Neural progenitor cell (in vitro differentiated cells): ENCODE measurements at regions not wholly inside any gene's neighbourhood (a gene's known extent, or its start where the extent isn't known, plus 50 kb on each side); places are given as distances from the start of the nearest gene placed in this dataset.

ENCODE experiments used
- DNase-seq: peaks from one replicate; pipeline ENCODE4 v3.0.0-alpha.2; 2016; ENCODE audit warnings: low spot score
- H2AFZ ChIP-seq: fragments of 200-600 bp; sonication (generic); replicated peaks from 2 replicates; pipeline ENCODE4 v1.6.1; 2016; ENCODE audit warnings: antibody characterized with exemption
- H3F3A ChIP-seq: fragments of 200-600 bp; sonication (generic); 2 replicates; pipeline ENCODE4 v1.6.1; 2016; ENCODE audit warnings: antibody characterized with exemption, low read depth
- H3K27ac ChIP-seq: fragments of 200-600 bp; sonication (generic); 2 replicates; pipeline ENCODE4 v1.5.1; 2016; ENCODE audit warnings: mild to moderate bottlenecking
- H3K27me3 ChIP-seq: fragments of 200-600 bp; sonication (generic); 2 replicates; pipeline ENCODE4 v1.6.1; 2016; ENCODE audit warnings: mild to moderate bottlenecking, moderate library complexity
- H3K36me3 ChIP-seq: fragments of 200-600 bp; sonication (generic); 2 replicates; pipeline ENCODE4 v1.5.1; 2016
- H3K4me1 ChIP-seq: fragments of 200-600 bp; sonication (generic); 2 replicates; pipeline ENCODE4 v1.6.1; 2016; ENCODE audit warnings: mixed run types
- H3K4me2 ChIP-seq: fragments of 200-600 bp; sonication (generic); 2 replicates; pipeline ENCODE4 v1.6.1; 2016
- H3K4me3 ChIP-seq: fragments of 200-600 bp; sonication (generic); 2 replicates; pipeline ENCODE4 v1.5.1; 2016
- H3K79me2 ChIP-seq: fragments of 200-600 bp; sonication (generic); 2 replicates; pipeline ENCODE4 v1.6.1; 2016; ENCODE audit warnings: low read depth
- H3K9ac ChIP-seq: fragments of 200-600 bp; sonication (generic); 2 replicates; pipeline ENCODE4 v1.6.1; 2016
- H3K9me3 ChIP-seq: fragments of 200-600 bp; sonication (generic); 2 replicates; pipeline ENCODE4 v1.5.1; 2016; ENCODE audit warnings: low read depth
- H4K20me1 ChIP-seq: fragments of 200-600 bp; sonication (generic); 2 replicates; pipeline ENCODE4 v1.6.1; 2016; ENCODE audit warnings: low read depth
- H3K27ac Mint-ChIP-seq: 3 replicates; pipeline ENCODE4 v1.8.0; 2021; ENCODE audit warnings: mixed read lengths
- H3K27me3 Mint-ChIP-seq: 2 replicates; pipeline ENCODE4 v1.8.0; 2022; ENCODE audit warnings: low read depth, mild to moderate bottlenecking, inconsistent platforms, moderate library complexity, mixed read lengths; ENCODE audit not compliant: insufficient read depth
- H3K36me3 Mint-ChIP-seq: 3 replicates; pipeline ENCODE4 v1.8.0; 2021; ENCODE audit warnings: mixed read lengths
- H3K4me1 Mint-ChIP-seq: 3 replicates; pipeline ENCODE4 v1.8.0; 2021; ENCODE audit warnings: mixed read lengths
- H3K4me3 Mint-ChIP-seq: 3 replicates; pipeline ENCODE4 v1.8.0; 2021; ENCODE audit warnings: mild to moderate bottlenecking, moderate library complexity, mixed read lengths
- H3K9me3 Mint-ChIP-seq: 3 replicates; pipeline ENCODE4 v1.8.0; 2020; ENCODE audit warnings: mixed read lengths
- EZH2 ChIP-seq: fragments of 200-600 bp; sonication (generic); IDR thresholded peaks from 2 replicates; pipeline ENCODE4 v1.6.1; 2017; ENCODE audit warnings: antibody characterized with exemption, mild to moderate bottlenecking, moderate library complexity
- EZH2phosphoT487 ChIP-seq: fragments of 200-600 bp; sonication (generic); IDR thresholded peaks from 2 replicates; pipeline ENCODE4 v1.6.1; 2017; ENCODE audit warnings: antibody characterized with exemption
- TF ChIP-seq, protein P1 (sequence below): fragments of 200-600 bp; sonication (generic); IDR thresholded peaks from 2 replicates; pipeline ENCODE4 v1.5.1; 2017; ENCODE audit warnings: antibody characterized with exemption, mild to moderate bottlenecking

DNA sequence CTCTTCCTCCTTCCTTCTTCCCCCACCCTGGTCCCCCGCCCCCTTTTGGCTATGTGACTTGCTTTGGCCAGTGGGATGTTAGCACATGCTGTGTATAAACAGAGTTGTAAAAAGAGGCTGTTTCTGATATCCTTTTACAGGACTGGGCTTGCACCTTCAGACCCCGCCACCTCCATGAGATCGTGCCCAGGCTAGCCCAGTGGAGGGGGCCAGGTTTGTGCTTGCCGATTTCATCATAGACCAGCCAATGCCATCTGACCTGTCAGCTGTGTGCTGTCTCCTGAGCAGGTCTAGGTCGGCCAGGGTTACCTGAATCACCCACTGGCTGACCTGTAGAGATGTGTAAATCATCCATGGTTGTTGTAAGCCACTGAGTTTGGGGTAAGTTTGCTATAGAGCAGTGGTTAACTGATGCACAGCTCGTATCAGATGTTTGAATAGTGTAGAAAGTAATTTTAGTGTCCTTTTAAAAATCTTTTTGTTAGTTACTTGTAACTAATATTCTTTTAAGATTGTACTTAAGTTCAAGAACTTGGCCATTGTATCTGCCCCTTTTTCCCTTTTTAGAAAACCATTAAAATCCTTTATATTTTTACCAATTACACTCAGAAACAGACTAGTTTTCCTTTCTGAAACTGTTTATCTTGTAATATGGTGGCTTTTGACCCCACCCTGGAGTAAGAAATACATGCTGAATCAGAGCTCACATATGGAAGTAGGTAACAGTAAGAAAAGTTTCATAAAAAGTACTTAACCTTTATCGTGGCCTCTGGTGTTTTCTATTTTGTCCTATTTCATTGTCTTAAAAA lies 122.0 kb upstream of the MGAT5 start:
- Histone ChIP-seq H3K4me3 (no peak overlapping the region), H3K27me3 (no peaks in the 10 kb centered on the region), H3K9me3 (no peaks in the 10 kb centered on the region), H3K79me2 (peaks cover 38% of the 10 kb centered on the region), H4K20me1 (peaks cover 29% of the 10 kb centered on the region), H2AFZ (no peak overlapping the region), H3K36me3 (no peaks in the 10 kb centered on the region), H3K27ac (no peak overlapping the region), H3K4me2 (no peak overlapping the region), H3K9ac (no peak overlapping the region), H3K4me1 (peaks cover 22% of the 10 kb centered on the region), H3F3A (peaks cover 8% of the 10 kb centered on the region)
- TF ChIP-seq EZH2 (no peak), EZH2phosphoT487 (no peak)
- TF ChIP-seq, protein P1, sequence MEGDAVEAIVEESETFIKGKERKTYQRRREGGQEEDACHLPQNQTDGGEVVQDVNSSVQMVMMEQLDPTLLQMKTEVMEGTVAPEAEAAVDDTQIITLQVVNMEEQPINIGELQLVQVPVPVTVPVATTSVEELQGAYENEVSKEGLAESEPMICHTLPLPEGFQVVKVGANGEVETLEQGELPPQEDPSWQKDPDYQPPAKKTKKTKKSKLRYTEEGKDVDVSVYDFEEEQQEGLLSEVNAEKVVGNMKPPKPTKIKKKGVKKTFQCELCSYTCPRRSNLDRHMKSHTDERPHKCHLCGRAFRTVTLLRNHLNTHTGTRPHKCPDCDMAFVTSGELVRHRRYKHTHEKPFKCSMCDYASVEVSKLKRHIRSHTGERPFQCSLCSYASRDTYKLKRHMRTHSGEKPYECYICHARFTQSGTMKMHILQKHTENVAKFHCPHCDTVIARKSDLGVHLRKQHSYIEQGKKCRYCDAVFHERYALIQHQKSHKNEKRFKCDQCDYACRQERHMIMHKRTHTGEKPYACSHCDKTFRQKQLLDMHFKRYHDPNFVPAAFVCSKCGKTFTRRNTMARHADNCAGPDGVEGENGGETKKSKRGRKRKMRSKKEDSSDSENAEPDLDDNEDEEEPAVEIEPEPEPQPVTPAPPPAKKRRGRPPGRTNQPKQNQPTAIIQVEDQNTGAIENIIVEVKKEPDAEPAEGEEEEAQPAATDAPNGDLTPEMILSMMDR = no peak
- no peak overlapping the region for H3K4me3 Mint-ChIP-seq
- peaks cover 23% of the 10 kb centered on the region for H3K36me3 Mint-ChIP-seq
- H3K27me3 Mint-ChIP-seq = peaks cover 4% of the 10 kb centered on the region
- no peak for DNase-seq
- no peak overlapping the region for H3K27ac Mint-ChIP-seq
- peaks cover 13% of the 10 kb centered on the region for H3K9me3 Mint-ChIP-seq
- H3K4me1 Mint-ChIP-seq = peaks cover 15% of the 10 kb centered on the region

- Mint-ChIP-seq H3K9me3 (peaks cover 13% of the 10 kb centered on the region), H3K36me3 (peaks cover 23% of the 10 kb centered on the region), H3K27ac (no peak overlapping the region), H3K4me3 (no peak overlapping the region), H3K27me3 (peaks cover 4% of the 10 kb centered on the region), H3K4me1 (peaks cover 15% of the 10 kb centered on the region)
- Histone ChIP-seq H3K9ac (no peak overlapping the region), H2AFZ (no peak overlapping the region), H3F3A (peaks cover 8% of the 10 kb centered on the region), H3K79me2 (peaks cover 40% of the 10 kb centered on the region), H3K4me3 (no peak overlapping the region), H3K36me3 (no peaks in the 10 kb centered on the region), H3K4me1 (peaks cover 22% of the 10 kb centered on the region), H3K27ac (no peak overlapping the region), H3K9me3 (no peaks in the 10 kb centered on the region), H3K4me2 (no peak overlapping the region), H4K20me1 (peaks cover 32% of the 10 kb centered on the region), H3K27me3 (no peaks in the 10 kb centered on the region)
- TF ChIP-seq EZH2phosphoT487 (no peak), EZH2 (no peak)
- TF ChIP-seq, protein P1 = no peak
- no peak for DNase-seq
Observed at GRCh38 chr2:134132490-134132857, 121.4 kb upstream of the MGAT5 start.

DNA sequence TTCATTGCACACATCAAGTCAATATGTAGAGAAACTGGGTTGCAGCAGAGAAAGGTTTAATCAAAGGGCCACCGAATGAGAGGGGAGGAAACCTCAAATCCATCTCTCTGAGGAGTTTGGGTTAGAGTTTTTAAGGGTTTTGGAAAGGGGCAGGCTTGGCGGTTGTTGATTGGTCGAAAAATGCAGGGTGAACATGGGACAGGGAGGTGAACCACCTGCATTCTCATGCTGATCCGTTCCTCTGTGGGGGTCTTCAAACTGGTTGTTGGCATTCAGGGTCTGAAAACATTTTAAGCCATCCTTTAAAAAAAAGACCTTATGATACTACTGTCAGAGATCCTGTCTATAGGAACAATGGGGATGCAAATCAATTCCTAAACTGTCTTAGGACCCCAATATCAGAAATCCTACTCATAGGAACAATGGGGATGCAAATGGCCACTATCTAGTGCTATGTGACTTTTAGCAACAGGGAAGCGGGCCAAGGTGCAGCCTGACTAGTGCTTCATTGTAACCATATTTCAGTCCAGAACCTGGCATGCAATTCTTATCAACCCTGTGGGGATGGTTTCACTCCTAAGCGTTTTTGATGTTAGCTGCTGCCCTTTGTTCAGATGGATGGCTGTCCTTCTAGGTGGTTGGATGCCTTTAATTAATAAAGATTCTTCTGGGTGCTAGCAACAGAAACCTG lies 120.1 kb upstream of the MGAT5 start:
- Histone ChIP-seq H3K9me3 (no peaks in the 10 kb centered on the region), H3K36me3 (no peaks in the 10 kb centered on the region), H3K27ac (no peak overlapping the region), H3K79me2 (peaks cover 36% of the 10 kb centered on the region), H3K4me1 (peaks cover 22% of the 10 kb centered on the region), H3K4me3 (no peak overlapping the region), H3K27me3 (no peaks in the 10 kb centered on the region), H4K20me1 (peaks cover 39% of the 10 kb centered on the region), H3F3A (peaks cover 8% of the 10 kb centered on the region), H3K4me2 (peak overlapping the region; percentile 55), H2AFZ (no peak overlapping the region), H3K9ac (no peak overlapping the region)
- Mint-ChIP-seq H3K27ac (no peak overlapping the region), H3K36me3 (peaks cover 19% of the 10 kb centered on the region), H3K4me3 (no peak overlapping the region), H3K4me1 (peaks cover 15% of the 10 kb centered on the region), H3K9me3 (peaks cover 13% of the 10 kb centered on the region), H3K27me3 (peaks cover 4% of the 10 kb centered on the region)
- no peak for TF ChIP-seq EZH2phosphoT487
- no peak for TF ChIP-seq EZH2
- TF ChIP-seq, protein P1 = no peak
- no peak for DNase-seq
